ENCODE measurements at regions not wholly inside any gene's neighbourhood (a gene's known extent, or its start where the extent isn't known, plus 50 kb on each side); places are given as distances from the start of the nearest gene placed in this dataset.

- TF ChIP-seq, protein P1, sequence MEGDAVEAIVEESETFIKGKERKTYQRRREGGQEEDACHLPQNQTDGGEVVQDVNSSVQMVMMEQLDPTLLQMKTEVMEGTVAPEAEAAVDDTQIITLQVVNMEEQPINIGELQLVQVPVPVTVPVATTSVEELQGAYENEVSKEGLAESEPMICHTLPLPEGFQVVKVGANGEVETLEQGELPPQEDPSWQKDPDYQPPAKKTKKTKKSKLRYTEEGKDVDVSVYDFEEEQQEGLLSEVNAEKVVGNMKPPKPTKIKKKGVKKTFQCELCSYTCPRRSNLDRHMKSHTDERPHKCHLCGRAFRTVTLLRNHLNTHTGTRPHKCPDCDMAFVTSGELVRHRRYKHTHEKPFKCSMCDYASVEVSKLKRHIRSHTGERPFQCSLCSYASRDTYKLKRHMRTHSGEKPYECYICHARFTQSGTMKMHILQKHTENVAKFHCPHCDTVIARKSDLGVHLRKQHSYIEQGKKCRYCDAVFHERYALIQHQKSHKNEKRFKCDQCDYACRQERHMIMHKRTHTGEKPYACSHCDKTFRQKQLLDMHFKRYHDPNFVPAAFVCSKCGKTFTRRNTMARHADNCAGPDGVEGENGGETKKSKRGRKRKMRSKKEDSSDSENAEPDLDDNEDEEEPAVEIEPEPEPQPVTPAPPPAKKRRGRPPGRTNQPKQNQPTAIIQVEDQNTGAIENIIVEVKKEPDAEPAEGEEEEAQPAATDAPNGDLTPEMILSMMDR (conservative IDR thresholded peaks at IDR 0.05 in 1 of 2, IDR thresholded peaks at IDR 0.05 in 1 of 2; ENCODE audit: low read depth in 1 of 2, low read length in 2 of 2), result no peak
- TF ChIP-seq EZH2 (IDR thresholded peaks at IDR 0.05; ENCODE audit: low read length, missing control alignments), result no peak
Observed at GRCh38 chr4:34850421-34850820, 1393.9 kb downstream of the ARAP2 start.

All from fibroblast of lung (primary cell).